ENCODE measurements at regions not wholly inside any gene's neighbourhood (a gene's known extent, or its start where the extent isn't known, plus 50 kb on each side); places are given as distances from the start of the nearest gene placed in this dataset.

- DNase-seq: no peak
These were observed 158.9 kb downstream of the TBXT start for GRCh38 chr6:166008441-166009369.

DNA sequence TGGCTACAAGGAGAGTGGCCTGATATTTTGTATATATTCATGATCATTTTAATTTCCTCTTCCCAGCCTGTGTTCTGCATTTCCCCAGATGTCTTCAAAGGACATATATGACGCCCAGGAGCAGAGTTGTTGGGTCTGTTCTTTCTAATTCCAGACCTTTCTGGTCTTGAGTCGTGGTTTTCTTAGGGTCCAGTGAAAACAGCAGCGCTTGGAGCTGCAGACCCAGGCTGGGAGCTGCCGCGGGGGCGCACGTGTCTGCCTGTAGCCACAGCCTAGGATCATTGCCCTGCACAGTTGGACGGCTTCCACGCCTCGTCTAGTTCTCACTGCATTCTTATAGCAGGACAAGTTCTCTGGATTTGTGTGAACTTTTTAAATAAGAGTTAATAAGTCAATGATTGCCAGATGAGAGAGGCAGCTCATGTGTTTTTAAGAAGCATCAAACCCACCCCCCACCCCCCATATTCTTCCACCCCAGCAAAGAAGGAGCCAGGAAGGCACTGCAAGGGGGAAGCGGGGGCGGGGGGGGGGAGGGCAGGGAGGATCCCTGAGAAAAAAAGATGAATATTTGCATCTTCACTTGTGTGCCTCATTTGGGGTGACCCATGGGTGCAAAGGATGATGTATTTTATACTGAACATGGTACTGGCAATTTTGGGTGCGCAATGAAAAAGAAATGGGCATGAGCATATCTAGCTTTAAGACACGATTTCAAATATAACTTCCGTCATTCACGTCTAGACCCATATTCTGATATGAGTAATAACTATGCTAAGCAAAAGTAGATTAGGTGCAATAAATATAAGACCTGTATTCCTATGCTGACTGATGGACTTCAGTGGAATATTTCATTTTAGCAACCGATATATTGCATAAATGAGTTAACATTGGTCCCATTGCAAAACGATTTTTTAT, 160.0 kb downstream of the TBXT start:
- DNase-seq: no peak

DNA sequence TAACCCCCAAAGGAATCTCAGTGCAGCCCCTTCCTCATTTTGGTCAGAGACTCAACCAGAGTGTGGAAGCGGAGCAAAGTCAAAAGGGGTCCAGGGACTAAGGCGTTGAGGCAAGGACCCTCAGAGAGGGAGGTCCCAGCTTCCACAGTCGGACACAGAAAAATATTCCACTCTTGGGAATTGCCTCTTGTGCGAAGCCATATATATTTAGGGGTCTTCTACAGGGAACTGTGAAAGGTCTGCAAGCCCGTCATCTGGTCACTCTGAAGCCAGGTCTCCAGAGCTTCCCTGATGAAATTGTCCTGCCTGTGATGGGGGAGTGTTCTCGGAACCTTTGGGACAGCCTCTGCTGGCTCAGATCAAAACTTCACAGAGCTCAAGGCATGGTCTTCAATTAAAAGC, 160.8 kb downstream of the TBXT start:
- no peak for DNase-seq

DNA sequence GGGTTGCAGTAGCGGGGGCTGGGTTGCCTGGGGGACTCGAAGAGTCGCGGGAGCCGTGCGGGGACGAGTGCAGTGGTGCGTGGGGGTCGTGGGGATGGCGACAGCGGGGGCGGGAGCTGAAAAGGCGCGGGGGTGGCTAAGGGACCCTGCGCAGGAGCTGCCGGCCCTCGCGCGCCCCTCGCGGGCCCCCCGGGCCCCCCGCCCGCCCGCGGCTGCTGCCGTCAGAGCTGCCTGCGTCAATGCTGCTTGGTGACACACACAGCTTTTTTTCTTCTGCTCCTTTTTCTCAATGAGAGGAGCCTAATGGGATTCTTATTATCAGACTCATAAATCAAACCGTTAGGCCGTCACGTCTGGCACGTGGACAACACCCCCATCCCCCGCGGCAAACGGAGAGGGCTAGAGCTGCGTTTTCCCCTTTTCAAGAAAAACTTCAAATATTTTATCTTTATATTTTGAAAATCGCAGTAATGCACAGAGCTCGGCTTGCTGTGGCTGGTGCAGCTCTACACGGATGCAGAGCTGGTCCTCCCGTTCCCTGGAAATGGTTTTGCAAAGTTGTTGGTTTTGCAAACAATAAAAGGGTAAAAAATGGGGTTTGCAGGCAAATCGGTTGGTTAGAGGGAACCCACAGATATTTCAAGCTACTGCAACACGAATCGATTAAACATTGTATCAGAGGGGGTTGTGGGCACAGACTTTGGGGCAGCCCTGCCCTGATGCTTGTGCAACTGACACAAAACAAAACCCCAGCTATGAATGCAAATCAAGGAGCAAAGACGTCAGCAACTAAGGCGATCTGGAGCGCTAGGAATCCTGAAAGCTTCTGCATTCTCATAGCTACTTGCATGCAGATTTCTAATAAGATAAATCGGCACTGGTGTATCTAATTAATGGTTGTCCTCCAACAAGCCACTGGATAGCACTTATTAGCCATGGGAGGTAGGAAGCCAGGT, 161.4 kb downstream of the TBXT start:
- DNase-seq: no peak

- DNase-seq: no peak
These were observed 162.2 kb downstream of the TBXT start for GRCh38 chr6:166005401-166005943.

DNA sequence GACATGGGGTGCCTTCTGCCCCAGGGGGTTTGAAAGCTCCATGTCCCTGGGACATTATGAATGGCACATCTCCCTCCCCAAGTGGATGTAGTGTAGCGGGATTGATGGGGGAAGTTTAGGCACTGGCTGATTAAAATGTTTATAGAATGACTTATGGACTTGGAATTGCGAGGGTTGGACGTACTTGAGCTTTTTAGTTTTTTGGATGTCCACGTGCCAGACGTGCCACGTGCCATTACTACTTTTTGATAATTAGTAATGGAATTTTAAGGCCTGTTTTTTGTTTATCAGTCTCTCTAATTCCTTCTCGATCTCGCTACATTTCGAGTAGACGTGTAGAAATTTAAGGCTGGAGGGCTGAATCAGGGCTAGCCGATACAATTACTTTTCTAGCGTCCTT, 162.8 kb downstream of the TBXT start:
- no peak for DNase-seq

DNA sequence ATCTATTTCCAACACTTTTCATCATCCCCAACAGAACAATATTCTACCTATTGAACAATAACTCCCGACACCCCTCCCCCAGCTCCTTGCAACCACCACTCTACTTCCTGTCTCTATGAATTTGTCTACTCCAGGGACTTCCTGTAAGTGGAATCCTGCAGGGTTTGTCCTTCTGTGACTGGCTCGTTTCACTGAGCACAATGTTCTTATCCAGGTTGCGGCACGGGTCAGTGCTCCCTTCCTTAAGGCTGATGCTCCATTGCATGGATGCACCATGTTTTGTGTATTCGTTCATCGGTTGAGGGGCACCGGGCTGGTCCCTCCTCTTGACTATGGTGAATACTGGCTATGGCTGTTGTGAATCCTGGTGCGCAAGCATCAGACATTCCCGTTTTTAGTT, 163.2 kb downstream of the TBXT start:
- DNase-seq: no peak

DNA sequence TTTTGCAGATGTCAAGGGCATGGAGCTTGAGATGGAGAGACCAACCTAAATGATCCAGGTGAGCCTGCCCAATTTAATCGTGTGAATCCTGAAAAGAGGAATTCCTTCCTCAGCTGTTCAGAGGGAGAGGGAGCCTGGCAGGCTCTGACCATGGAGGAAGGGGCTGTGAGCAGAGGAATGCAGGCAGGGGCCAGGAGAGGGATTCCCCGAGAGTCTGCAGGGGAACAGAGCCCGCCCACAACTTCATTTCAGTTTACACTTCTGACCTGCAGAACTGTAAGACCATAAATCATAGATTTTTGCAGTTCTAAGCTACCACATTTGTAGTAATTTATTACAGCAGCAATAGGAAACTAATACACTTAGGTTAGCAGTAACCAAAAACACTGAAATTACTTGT, 164.1 kb downstream of the TBXT start:
- DNase-seq: no peak

DNA sequence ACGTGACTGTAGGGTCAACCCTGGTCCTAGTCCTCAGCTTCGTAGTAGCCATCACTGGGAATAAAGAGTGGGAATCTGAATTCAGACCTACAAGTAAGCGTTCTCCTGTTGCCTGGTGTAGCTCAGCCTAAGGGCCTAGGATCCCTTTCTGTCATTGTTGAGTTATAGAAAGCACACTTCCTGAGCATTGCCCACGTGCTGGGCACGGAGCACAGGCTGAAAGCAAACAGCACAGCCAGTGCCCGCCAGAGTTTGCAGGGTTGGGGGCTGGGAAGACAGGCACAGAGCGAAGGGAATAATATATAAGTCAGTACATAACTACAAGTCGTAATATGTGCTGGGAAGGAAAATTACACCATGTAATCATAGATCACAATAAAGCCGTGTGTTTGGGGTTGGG, 166.3 kb downstream of the TBXT start:
- no peak for DNase-seq

DNA sequence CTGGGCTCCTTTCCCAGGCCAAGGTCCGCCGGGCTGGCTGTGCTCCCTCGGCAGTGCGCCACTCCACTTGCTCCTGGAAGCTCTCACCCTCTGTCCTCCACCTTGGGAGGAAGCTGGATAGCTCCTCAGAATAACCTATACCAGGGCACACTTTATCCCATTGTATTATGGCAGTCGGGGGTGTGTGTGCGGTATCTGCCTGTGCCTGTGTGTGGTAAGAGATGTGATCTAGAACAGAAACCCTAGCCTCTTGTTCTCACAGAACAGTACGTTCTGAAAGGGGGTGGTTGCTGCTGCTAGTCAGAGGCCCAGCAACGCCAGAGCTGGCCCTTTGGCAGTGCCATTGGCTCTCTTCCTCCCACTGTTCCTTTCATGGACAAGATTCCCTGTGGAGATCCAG, 168.4 kb downstream of the TBXT start:
- DNase-seq: no peak

DNA sequence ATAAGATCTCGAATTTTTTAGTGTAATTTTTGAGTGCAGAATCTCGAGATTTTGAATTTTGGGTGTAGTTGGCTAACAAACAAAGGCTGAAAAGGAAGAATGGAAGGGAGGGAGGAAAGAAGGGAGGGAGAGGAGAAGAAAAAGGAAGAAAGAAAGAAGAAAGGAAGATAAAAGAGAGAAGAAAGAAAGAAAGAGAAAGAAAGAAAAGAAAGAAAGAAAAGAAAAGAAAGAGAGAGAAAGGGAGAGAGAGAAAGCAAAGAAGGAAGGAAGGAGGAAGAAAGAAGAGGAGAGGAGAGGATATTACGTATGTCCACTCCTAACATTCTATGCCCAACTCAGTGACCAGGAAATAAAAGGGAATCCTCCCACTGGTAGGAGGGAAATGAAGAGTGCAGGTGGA, 169.6 kb downstream of the TBXT start:
- no peak for DNase-seq

DNA sequence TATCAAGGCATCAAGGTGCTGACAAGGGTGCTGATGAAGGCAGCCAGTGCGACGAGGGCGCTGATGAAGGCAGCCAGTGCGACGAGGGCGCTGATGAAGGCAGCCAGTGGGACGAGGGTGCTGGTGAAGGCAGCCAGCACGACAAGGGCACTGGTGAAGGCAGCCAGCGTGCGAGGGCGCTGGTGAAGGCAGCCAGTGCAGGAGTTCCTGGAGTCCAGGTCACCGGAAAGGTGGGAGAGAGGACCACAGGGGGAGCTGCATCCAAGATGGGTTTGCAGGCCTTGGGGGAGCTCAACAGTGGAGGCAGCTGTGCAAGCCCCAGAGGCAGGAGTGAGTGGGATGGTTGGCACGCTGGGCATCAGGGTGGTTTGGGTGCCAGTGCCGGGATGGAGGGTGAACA, 176.3 kb downstream of the TBXT start:
- DNase-seq: no peak

DNA sequence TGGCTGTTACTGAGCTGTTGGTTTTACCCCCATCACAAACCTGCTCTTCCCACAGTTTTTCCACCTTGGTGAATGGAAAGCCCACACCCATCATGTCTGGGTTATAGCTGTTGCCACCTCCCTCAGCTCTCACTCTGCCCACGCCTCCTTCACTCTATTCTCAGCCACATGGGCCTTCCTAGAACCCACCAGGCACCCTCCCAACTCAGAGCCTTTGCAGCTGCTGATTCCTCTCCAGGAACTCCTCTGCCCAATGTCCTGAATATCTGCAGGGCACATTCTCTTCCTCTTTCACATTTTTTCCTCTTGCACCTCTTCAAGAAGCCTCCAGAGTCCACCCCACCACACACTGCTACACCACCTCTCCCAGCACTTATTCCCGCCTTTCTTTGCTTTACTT, 177.4 kb downstream of the TBXT start:
- no peak for DNase-seq

- DNase-seq: no peak
These were observed 178.7 kb downstream of the TBXT start for GRCh38 chr6:165988757-165989456.

GRCh38 chr6:165988302-165988756, 179.3 kb downstream of the TBXT start:
- DNase-seq: no peak

- no peak for DNase-seq
These were observed 180.0 kb downstream of the TBXT start for GRCh38 chr6:165987483-165988301.

DNA sequence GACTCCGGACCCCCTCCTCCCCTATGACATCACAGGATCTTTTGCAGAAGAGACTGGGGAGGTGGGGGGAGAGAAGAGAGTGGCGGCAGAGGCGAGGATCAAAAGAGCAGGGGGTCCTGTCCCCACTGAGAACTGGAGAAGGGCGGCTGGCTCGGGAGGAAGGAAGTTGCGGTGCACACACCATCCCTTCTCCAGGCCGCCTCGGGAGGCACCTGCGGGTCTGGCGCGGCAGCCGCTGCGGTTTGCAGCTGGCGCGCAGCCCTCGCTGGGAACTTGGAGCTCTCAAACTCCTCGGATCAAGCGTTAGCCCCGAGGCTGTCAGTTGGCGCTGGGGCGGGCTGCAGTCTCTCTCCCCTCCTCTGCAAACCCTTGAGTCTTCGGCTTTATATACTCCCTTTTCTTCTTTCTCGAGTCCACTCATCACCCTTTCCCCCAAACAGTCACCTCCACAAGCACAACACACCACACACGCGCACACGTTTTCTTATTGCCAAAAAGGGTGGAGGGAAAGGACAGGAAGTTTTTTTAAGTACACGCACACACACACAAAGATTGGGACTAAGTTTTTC, 180.7 kb downstream of the TBXT start:
- DNase-seq: no peak

GRCh38 chr6:165986311-165986913, 181.2 kb downstream of the TBXT start:
- no peak for DNase-seq

GRCh38 chr6:165985806-165986299, 181.8 kb downstream of the TBXT start:
- DNase-seq: no peak
